Heart left ventricle (tissue), 13 donors: ENCODE measurements at regions not wholly inside any gene's neighbourhood (a gene's known extent, or its start where the extent isn't known, plus 50 kb on each side); places are given as distances from the start of the nearest gene placed in this dataset.

Experiments used
- CTCF ChIP-seq, 12 donors: fragments of 200-600 bp; sonication (generic) in 4 of 12; IDR thresholded peaks; one replicate each; pipeline versions ENCODE4 v1.5.0 to v1.8.0; 2018 to 2022; ENCODE audit warnings: antibody characterized with exemption in 12 of 12, mild to moderate bottlenecking in 5 of 12
- POLR2A ChIP-seq, 2 donors: fragments of 450-650 bp; IDR thresholded peaks; one replicate each; pipeline ENCODE4 v1.6.1; 2017; ENCODE audit warnings: antibody characterized with exemption in 2 of 2, mild to moderate bottlenecking in 2 of 2, moderate library complexity in 2 of 2
- donor health status: ischemic (EF 13 %, LVEDD 7.1; RV severe dilation, severe dysfunction).
- donor health status: DM: no; HTN: yes; CAD: no.
- donor health status: DM: no; HTN: no; CAD: no.
- donor health status: ischemic (EF 25% LVEDD 6.9; RV normal size, moderate dysfunction).
- donor health status: ischemic (EF 25% LVEDD 5.7; RV mildly dilated, moderate dysfunction).
- donor health status: ischemic (EF 35%, LVEDD 5.7; RV mildly dilated, moderate dysfunction).
- donor health status: nonischemic (EF 11% LVEDD 7.7; RV severe dilation, severe dysfunction).
- donor health status: DM: yes; HTN: yes; CAD: no.
- donor health status: PGD.
- donor health status: ischemic (EF 29% LVEDD 5.4; RV normal size, mild dysfunction).
- donor health status: nonischemic (EF 23%, LVEDD 6.1; RV moderate dilation, normal function).

- TF ChIP-seq CTCF (IDR thresholded peaks at IDR 0.05) (no peak), POLR2A (IDR thresholded peaks at IDR 0.05) (no peak)
Observed at GRCh38 chr17:63041251-63041650, 75.2 kb downstream of the TANC2 start.
